Stomach (tissue), 8 donors: ENCODE measurements at regions not wholly inside any gene's neighbourhood (a gene's known extent, or its start where the extent isn't known, plus 50 kb on each side); places are given as distances from the start of the nearest gene placed in this dataset.

Experiments
- DNase-seq, 2 donors: peaks; one replicate each; pipeline versions ENCODE4 v3.0.0 to v3.0.0-alpha.2; 2013 to 2019
- H3K27ac ChIP-seq, 5 donors: fragments of 200-600 bp in 4 of 5; sonication (generic) in 4 of 5; one replicate each; pipeline ENCODE4 v1.5.1; 2013 to 2019; ENCODE audit warnings: mild to moderate bottlenecking in 1 of 5, moderate library complexity in 1 of 5
- H3K27me3 ChIP-seq, 3 donors: fragments of 200-600 bp; sonication (generic); one replicate each; pipeline ENCODE4 v1.5.1; 2017 to 2019; ENCODE audit warnings: mixed run types in 1 of 3
- H3K36me3 ChIP-seq, 4 donors: fragments of 200-600 bp; sonication (generic); 1 replicate in 3 of 4; 2 replicates in 1 of 4; pipeline ENCODE4 v1.5.1; 2016 to 2019
- H3K4me1 ChIP-seq, 4 donors: fragments of 200-600 bp; sonication (generic); one replicate each; pipeline ENCODE4 v1.5.1; 2016 to 2019
- H3K4me3 ChIP-seq, 4 donors: fragments of 200-600 bp; sonication (generic) in 3 of 4; one replicate each; pipeline ENCODE4 v1.5.1; 2016 to 2019; ENCODE audit warnings: mild to moderate bottlenecking in 1 of 4
- H3K9me3 ChIP-seq, 4 donors: fragments of 200-600 bp; sonication (generic); one replicate each; pipeline ENCODE4 v1.5.1; 2016 to 2019
- CTCF ChIP-seq, 7 experiments: fragments of 450-650 bp in 4 of 7; fragments of 200-600 bp in 3 of 7; sonication (generic) in 3 of 7; IDR thresholded peaks; one replicate each; pipeline ENCODE4 v1.5.1; 2016 to 2019; ENCODE audit warnings: antibody characterized with exemption in 7 of 7, control low read depth in 2 of 7, mild to moderate bottlenecking in 1 of 7
- EP300 ChIP-seq: sonication (generic); formaldehyde crosslinking; IDR thresholded peaks from one replicate; pipeline ENCODE4 v1.6.1; 2017; ENCODE audit warnings: antibody characterized with exemption
- POLR2A ChIP-seq, 4 donors: fragments of 450-650 bp; IDR thresholded peaks; one replicate each; pipeline ENCODE4 v1.6.1; 2016; ENCODE audit warnings: antibody characterized with exemption in 4 of 4, control low read depth in 2 of 4, mild to moderate bottlenecking in 1 of 4, moderate library complexity in 1 of 4
- POLR2AphosphoS5 ChIP-seq, 3 donors: sonication (generic); formaldehyde crosslinking; IDR thresholded peaks; one replicate each; pipeline ENCODE4 v1.6.1; 2016; ENCODE audit warnings: antibody characterized with exemption in 3 of 3
- WGBS, 5 donors: extraction: QIAGEN DNeasy Blood & Tissue Kit in 3 of 5; methylation state at CpG; one replicate each; pipeline versions ENCODE4 v1.1.5 to v1.1.7; 2013 to 2018; 5-methylcytosine and 5-hydroxymethylcytosine counted together
- intact Hi-C: fragments of 100-400 bp; cut with DNase I; formaldehyde crosslinking; loops from one replicate; pipeline ENCODE4 v1.15.1; 2023; ENCODE audit warnings: low total_unique reads
- donor health status: healthy with polysubstance abuse.
- donor health status: Bipolar disorder and iron deficiency.
- donor health status: healthy.

- intact Hi-C loops = no loop called here
- 34 to 59% (median 51%) methylated on average over 4 of the region's 4 CpGs for WGBS, 5 donors
- no peaks in the 10 kb centered on the region for H3K36me3 ChIP-seq
- H3K4me1 ChIP-seq = peaks cover 0 to 28% (median 10%) of the 10 kb centered on the region in 4 donors
- no peaks in the 10 kb centered on the region for H3K9me3 ChIP-seq
- H3K27me3 ChIP-seq = no peaks in the 10 kb centered on the region
- no peak overlapping the region for H3K27ac ChIP-seq
- H3K4me3 ChIP-seq = no peak overlapping the region
- TF ChIP-seq EP300 (no peak), CTCF (IDR thresholded peaks at IDR 0.05) (no peak), POLR2A (IDR thresholded peaks at IDR 0.05) (no peak), POLR2AphosphoS5 (IDR thresholded peaks at IDR 0.05) (no peak)
- DNase-seq = no peak
These were observed 218.7 kb upstream of the FGGY start for GRCh38 chr1:59078070-59078800.

- Histone ChIP-seq H3K4me1 (peaks cover 1 to 35% (median 14%) of the 10 kb centered on the region in 4 donors), H3K36me3 (no peaks in the 10 kb centered on the region), H3K9me3 (no peaks in the 10 kb centered on the region), H3K27me3 (no peaks in the 10 kb centered on the region), H3K27ac (no peak overlapping the region), H3K4me3 (no peak overlapping the region)
- no peak for DNase-seq
- WGBS, 5 donors = 40 to 62% (median 54%) methylated on average over 3 of the region's 3 CpGs
- intact Hi-C loops = no loop called here
- TF ChIP-seq CTCF (IDR thresholded peaks at IDR 0.05) (no peak), POLR2AphosphoS5 (IDR thresholded peaks at IDR 0.05) (no peak), POLR2A (IDR thresholded peaks at IDR 0.05) (no peak), EP300 (no peak)
These were observed 218.0 kb upstream of the FGGY start for GRCh38 chr1:59078866-59079265.

GRCh38 chr1:59079434-59080140 is 217.3 kb upstream of the FGGY start:
- Histone ChIP-seq H3K27me3 (no peaks in the 10 kb centered on the region), H3K36me3 (no peaks in the 10 kb centered on the region), H3K4me1 (peaks cover 6 to 42% (median 19%) of the 10 kb centered on the region in 4 donors), H3K4me3 (no peak overlapping the region), H3K27ac (no peak overlapping the region), H3K9me3 (no peaks in the 10 kb centered on the region)
- WGBS, 5 donors = 45 to 59% (median 53%) methylated on average over 3 of the region's 3 CpGs
- intact Hi-C loops = no loop called here
- TF ChIP-seq CTCF (IDR thresholded peaks at IDR 0.05) (no peak), POLR2AphosphoS5 (IDR thresholded peaks at IDR 0.05) (no peak)
- DNase-seq = peak in 1 of 2 donors; percentile 58

- no peaks in the 10 kb centered on the region for H3K9me3 ChIP-seq
- DNase-seq = no peak
- H3K36me3 ChIP-seq = no peaks in the 10 kb centered on the region
- TF ChIP-seq POLR2AphosphoS5 (IDR thresholded peaks at IDR 0.05) (no peak), POLR2A (IDR thresholded peaks at IDR 0.05) (no peak), EP300 (no peak), CTCF (IDR thresholded peaks at IDR 0.05) (no peak)
- intact Hi-C loops = no loop called here
- 88 to 100% (median 94%) methylated on average over 1 of the region's 1 CpG for WGBS, 5 donors
- H3K4me3 ChIP-seq = no peak overlapping the region
- H3K27ac ChIP-seq = no peak overlapping the region
- no peaks in the 10 kb centered on the region for H3K27me3 ChIP-seq
- H3K4me1 ChIP-seq = peaks cover 6 to 44% (median 19%) of the 10 kb centered on the region in 4 donors
These were observed 215.7 kb upstream of the FGGY start for GRCh38 chr1:59081181-59081580.
